Activated CD4-positive, CD25-positive, alpha-beta regulatory T cell (primary cell): ENCODE measurements at regions not wholly inside any gene's neighbourhood (a gene's known extent, or its start where the extent isn't known, plus 50 kb on each side); places are given as distances from the start of the nearest gene placed in this dataset.
"Not testable (repeated sequence)": the region's sequence is repeated elsewhere in the genome, so short reads cannot be mapped to it uniquely, and the experiment has no call there.

Experiments
- DNase-seq, 4 experiments: peaks; one replicate each; lab custom pipeline; 2025; lab: John Stamatoyannopoulos, UW

DNA sequence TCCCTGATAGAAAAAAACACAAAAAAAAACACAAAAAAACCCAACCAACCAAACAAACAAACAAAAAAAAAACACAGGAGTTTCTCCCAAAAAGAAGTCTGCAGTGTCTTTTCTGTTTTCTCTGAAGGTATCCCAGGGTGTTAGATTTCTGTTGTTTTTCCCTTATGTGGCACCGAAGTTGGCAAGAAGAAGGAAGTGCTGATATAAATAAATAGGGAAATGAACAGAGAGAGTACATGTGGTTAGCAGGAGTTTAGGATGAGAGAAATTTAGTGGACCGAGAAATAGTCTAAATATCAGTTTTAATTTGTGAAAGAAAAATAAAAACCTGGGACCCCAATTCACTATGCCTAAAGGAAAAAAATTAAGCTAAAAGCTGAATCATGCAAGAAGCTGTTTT lies 287.0 kb upstream of the SGCG start:
- no peak for DNase-seq

DNA sequence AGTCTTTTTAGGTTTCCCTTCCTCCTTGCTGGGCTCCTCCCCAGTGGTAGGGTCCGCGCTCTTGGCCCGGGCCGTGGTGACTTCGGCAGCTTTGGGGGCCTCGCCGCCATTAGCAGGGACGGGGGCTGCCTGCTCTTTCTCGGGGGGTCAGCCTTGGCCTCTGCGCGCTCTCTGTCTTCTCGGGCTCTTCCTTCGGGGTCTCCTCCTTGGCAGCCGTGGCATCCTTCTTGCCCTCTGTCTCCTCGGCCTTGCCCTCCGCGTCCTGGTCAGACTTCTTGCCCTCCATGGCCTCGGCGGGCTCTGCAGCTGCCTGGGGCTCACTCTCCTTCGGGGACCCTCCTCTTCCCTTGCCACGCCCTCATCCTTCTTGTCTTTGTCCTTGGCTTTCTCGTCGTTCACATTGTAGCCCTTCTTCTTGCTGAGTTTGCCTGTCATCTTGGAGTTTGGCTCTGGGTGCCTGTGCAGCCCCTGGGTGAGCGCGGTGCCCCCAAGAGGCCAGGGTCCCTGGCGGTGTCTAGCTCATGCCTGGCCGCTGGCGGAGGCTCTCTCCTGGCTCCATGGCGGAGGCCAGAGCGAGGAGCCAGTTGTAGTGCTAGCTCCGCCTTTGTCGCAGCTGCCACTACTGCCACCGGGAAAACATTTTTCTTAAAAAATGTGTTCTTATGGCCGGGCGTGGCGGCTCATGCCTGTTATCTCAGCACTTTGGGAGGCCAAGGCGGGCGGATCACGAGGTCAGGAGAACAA lies 283.0 kb upstream of the SGCG start:
- no peak for DNase-seq

GRCh38 chr13:22900416-22900951 lies 280.3 kb upstream of the SGCG start:
- DNase-seq: not testable (repeated sequence)

- DNase-seq: no peak
These were observed 277.5 kb upstream of the SGCG start for GRCh38 chr13:22903301-22903700.

DNA sequence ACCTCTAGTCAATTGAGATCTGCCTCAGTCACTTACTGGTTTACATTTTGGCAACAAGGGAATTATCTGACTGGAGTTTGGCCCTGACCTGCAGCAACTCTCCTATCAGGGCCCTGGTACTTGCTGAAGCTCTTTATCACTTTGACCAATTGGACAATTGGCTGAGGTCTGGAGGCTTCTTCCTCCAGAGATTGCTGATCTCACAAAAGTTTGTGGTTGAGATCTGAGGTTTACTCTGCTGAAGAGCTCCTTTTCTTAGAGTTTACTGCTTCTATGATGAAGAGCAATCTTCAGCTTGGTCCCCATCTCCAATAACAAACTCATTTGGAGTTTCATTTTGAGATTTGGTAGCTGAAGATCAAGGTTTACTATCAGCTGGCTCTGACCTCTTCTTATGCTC lies 276.9 kb upstream of the SGCG start:
- no peak for DNase-seq

DNA sequence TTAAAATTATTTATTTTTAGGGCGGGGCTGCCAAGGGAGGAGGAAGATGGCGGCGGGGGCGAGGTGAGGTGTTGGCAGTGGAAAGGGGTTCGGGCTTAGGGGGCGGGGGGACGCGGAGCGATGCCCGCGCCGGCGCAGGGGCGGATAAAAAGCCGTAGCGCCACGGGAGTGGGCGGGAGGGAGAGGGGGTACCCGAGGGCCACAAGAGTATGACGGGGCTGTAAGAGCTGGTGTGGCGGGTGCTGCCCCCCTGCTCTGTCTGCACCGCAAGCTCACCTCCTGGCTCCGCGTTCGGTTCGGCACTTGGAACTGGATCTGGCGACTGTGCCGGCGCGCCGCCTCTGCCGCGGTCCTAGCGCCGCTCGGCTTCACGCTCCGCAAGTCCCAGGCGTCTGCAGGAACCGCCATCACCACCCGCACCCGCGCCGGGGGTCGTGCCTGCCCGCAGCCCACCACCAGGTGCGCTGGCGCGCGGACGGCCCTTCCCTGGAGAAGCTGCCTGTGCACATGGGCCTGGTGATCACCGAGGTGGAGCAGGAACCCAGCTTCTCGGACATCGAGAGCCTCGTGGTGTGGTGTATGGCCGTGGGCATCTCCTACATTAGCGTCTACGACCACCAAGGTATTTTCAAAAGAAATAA lies 265.2 kb upstream of the SGCG start:
- no peak for DNase-seq

DNA sequence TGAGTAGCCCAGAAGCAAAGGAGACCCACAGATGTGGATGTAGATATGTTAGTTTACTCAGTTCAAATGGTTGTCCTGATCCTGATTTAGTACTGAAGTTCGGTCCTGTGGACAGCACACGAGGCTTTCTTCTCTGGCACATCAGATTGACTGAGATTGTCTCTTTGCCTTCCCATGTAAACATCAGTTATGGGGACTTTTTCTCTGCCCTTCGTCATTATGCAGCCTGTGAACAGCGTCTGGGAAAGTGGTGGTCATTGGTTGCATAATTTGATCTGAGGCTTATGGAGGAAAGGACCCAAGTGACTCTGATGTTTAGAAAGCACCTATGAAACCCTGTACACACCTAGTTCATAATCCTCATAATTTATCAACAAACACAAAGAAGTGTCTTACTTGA lies 264.5 kb upstream of the SGCG start:
- not testable (repeated sequence) for DNase-seq

GRCh38 chr13:22925881-22926747 lies 254.7 kb upstream of the SGCG start:
- DNase-seq: no peak

DNA sequence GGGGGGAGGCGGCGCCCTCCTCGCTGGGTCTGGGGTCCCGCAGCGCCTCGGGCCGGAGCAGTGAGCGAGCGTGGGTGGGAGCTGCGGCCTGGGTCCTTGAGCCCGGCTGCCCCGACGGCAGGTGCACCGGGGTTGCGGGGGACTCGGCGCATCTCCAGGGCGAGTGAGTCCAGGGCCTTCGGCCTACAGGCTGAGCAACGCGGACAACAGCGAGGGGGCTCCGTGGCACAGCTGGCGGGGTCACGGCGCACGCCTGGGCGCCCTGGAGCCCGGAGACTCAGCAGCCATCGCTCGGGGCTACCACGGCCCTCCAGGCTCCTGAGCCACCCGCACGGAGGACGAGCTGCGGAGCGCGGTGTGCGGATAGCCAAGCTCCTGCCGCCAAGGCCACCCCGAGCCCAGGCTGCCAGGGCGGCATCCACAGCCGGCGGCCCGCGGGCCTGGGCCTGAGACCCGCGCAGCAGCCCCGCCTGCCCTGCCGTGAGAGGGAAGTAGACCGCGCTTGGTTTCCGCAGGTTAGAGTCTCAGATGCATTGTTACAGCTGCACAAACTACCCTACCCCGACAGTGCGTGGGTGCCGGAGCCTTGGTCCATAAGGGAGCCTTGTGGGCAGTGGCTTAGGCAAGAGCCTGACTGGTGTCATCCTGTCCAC lies 253.9 kb upstream of the SGCG start:
- DNase-seq: no peak

DNA sequence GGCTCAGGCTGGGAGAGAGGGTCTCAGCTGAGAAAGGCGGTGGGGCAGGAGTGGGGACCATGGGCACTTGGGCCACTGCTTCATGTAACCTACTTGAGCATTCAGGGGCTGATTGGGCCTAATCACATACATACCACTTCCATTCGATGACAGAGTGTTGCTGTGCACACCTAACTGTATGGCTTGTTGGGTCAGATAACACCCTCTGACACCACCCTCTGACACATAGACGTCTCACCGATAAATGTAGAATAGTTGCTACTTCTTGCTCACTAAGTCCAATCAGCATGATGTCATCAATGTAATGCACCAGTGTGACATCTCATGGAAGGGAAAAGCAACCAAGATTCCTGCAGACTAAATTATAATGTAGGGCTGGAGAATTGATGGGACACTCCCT lies 252.9 kb upstream of the SGCG start:
- not testable (repeated sequence) for DNase-seq

GRCh38 chr13:22929381-22930126 lies 251.2 kb upstream of the SGCG start:
- no peak for DNase-seq

DNA sequence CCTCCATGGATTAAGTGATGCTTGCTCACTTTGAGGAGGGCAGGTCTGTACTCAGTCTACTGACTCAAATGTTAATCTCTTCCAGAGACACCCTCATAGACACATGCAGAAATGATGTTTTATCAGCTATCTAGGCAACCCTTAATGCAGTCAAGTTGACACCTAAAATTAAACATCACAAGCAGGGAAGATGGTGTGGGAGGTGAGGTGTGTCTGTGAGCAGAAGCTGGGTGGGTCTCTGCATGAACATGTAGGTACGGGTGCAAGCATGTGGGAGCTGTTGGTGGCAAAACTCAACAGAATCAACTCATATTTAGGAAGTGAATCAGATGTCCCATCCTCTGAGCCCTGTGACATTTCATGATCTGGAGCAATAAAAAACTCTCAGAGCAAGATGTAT lies 249.2 kb upstream of the SGCG start:
- DNase-seq: no peak

- DNase-seq: not testable (repeated sequence)
These were observed 248.0 kb upstream of the SGCG start for GRCh38 chr13:22932632-22933412.

DNA sequence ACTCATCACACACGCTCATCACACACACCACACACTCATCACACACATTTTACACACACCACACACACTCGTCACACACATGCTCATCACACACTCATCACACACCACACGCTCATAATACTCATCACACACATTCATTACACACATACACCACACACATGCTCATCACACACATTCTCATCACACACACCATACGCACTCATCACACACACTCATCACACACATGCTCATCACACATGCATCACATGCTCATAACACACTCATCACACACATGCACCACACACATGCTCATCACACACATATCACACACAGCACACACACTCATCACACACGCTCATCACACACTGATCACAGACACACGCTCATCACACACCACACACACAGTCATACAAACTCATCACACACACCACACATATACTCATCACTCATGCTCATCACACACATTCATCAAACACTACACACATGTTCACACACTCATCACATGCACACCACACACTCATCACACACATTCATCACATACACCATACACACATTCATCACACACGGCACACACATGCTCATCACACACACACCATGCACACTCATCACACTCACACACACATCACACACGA lies 247.1 kb upstream of the SGCG start:
- DNase-seq: no peak

DNA sequence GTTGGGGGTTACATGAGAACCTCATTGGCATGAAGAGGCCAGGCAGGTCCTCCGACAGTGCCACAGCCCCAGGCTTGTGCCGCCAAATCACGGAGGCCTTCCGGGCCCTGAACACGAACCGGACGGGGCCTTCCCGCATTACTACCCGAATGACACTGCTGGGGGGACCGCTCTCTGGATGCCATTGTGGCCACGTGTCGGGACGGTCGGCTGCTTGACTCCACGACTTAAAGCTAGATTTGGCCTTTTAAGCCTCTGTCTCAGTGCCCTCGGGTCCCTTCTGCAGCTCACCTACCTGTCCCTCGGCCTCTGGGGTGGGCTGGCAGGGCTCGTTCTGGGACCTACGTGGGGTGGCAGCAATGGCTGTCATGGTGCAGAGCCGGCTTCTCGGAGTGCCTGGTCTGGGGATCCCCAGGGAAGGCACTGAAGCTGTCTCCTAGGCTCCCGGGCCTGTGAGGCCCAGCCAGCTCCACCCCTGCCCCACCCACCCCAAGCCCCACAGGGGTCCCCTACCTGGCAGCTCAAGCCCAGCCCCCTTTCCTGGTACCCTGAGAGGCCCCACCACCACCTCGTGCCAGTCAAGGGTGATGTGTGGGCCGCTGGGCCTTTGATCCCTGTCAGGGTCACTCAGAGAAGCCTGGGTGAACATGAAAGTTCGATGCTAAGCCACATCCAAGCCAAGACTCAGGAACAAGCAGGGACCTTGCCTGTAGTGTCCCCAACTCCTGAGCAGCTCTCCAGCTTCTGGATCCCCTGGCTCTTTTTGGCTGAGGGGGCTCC lies 245.8 kb upstream of the SGCG start:
- no peak for DNase-seq

DNA sequence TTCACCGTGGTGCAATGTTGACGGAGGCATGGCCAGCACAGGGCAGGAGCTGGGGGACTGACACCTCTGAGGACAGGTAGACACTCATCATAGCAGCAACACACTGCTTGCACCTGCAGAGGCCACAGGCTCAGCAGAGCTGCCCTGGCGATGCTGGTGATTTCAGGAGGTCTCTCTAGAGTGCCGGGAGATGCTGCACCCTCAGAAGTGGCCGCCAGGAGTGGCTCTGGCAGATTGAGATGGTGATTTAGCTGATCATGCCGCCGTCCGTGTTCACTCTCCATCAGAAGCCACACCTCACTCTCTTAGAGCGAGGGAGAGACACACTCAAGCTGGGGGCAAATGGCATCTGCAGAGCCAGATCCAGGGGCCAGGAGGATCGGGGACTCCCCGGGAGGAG lies 244.6 kb upstream of the SGCG start:
- no peak for DNase-seq

DNA sequence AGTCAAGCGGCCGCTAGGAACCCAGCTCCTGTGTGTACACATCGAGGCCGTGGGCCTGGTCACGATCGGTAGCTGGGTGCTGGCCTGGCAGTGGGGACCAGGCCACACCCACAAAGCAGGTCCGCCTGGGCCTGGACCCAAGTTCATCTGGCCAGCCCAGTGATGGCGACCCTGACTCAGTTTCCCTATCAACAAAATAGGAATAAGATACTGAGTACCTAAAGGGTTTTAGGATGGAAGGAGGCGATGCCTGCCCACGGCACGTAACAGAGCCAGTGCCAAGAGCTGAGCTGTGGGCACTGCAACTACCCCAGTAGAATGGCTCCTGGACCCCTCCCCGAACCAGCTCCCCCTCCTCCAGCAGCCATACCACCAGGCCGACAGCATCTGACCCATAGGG lies 243.5 kb upstream of the SGCG start:
- no peak for DNase-seq

DNA sequence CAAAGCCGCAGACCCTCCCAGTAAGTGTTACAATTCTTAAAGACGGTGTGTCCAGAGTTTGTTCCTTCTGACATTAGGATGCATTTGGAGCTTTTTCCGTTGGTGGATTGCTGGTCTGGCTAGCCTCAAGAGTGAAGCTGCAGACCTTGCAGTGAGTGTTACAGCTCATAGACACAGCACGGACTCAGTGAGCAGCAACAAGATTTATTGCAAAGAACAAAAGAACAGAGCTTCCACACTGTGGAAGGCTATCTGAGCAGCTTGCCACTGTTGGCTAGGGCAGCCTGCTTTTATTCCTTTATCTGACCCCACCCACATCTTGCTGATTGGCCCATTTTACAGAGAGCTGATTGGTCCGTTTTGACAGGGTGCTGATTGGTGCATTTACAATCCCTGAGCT lies 242.8 kb upstream of the SGCG start:
- no peak for DNase-seq

- no peak for DNase-seq
These were observed 242.2 kb upstream of the SGCG start for GRCh38 chr13:22938576-22938975.
